Gastroesophageal sphincter (tissue), 3 donors: ENCODE measurements at regions not wholly inside any gene's neighbourhood (a gene's known extent, or its start where the extent isn't known, plus 50 kb on each side); places are given as distances from the start of the nearest gene placed in this dataset.

Experiments used
- EP300 ChIP-seq: sonication (generic); formaldehyde crosslinking; IDR thresholded peaks from one replicate; pipeline ENCODE4 v1.6.1; 2017; ENCODE audit warnings: antibody characterized with exemption, mild to moderate bottlenecking
- TF ChIP-seq, protein P1 (sequence below), 4 experiments: fragments of 200-600 bp in 2 of 4; fragments of 450-650 bp in 2 of 4; sonication (generic) in 1 of 4; IDR thresholded peaks; one replicate each; pipeline ENCODE4 v1.5.1; 2017 to 2019; ENCODE audit warnings: antibody characterized with exemption in 4 of 4, mild to moderate bottlenecking in 2 of 4, moderate library complexity in 2 of 4

DNA sequence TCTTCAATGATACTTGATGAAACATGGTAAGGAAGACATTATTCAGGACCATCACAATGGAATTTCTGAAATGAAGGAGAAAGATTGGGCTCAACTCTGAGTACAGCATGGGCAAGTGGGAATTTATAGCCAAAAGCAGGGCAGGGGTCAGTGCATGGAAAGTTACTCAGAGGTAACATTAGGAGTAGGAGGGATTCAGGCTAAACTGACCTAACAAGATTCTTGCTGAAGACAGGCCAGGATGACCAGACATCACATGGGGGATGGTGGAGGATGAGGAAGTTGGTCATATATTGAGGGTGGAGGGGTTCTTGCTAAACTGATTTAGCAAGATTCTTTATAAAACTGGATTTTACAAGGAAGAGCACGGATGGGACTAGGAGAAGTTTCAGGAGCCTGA, 489.8 kb downstream of the ADCYAP1 start:
- TF ChIP-seq, protein P1, sequence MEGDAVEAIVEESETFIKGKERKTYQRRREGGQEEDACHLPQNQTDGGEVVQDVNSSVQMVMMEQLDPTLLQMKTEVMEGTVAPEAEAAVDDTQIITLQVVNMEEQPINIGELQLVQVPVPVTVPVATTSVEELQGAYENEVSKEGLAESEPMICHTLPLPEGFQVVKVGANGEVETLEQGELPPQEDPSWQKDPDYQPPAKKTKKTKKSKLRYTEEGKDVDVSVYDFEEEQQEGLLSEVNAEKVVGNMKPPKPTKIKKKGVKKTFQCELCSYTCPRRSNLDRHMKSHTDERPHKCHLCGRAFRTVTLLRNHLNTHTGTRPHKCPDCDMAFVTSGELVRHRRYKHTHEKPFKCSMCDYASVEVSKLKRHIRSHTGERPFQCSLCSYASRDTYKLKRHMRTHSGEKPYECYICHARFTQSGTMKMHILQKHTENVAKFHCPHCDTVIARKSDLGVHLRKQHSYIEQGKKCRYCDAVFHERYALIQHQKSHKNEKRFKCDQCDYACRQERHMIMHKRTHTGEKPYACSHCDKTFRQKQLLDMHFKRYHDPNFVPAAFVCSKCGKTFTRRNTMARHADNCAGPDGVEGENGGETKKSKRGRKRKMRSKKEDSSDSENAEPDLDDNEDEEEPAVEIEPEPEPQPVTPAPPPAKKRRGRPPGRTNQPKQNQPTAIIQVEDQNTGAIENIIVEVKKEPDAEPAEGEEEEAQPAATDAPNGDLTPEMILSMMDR (IDR thresholded peaks at IDR 0.05) = no peak
- no peak for TF ChIP-seq EP300
